Prostate gland (tissue), 2 donors: ENCODE measurements at regions not wholly inside any gene's neighbourhood (a gene's known extent, or its start where the extent isn't known, plus 50 kb on each side); places are given as distances from the start of the nearest gene placed in this dataset.
"Not testable (repeated sequence)": the region's sequence is repeated elsewhere in the genome, so short reads cannot be mapped to it uniquely, and the experiment has no call there.

Experiments
- DNase-seq: peaks from one replicate; pipeline ENCODE4 v3.0.0-alpha.2; 2019; ENCODE audit warnings: low spot score
- H3K27ac ChIP-seq, 2 donors: fragments of 200-600 bp; sonication (generic); 2 replicates each; pipeline ENCODE4 v1.5.1; 2017 to 2019
- H3K27me3 ChIP-seq: fragments of 200-600 bp; sonication (generic); replicated peaks from 2 replicates; pipeline ENCODE4 v1.5.1; 2019; ENCODE audit not compliant: insufficient read depth
- H3K36me3 ChIP-seq, 2 donors: fragments of 200-600 bp; sonication (generic); 1 replicate in 1 of 2; 2 replicates in 1 of 2; pipeline versions ENCODE4 v1.5.1 to v1.8.1; 2017 to 2019
- H3K4me1 ChIP-seq: fragments of 200-600 bp; sonication (generic); replicated peaks from 2 replicates; pipeline ENCODE4 v1.5.1; 2019
- H3K4me3 ChIP-seq, 2 donors: fragments of 200-600 bp; sonication (generic); 2 replicates each; pipeline ENCODE4 v1.5.1; 2017 to 2019
- H3K9me3 ChIP-seq: fragments of 200-600 bp; sonication (generic); 2 replicates; pipeline ENCODE4 v1.5.1; 2017
- CTCF ChIP-seq, 4 experiments: fragments of 200-600 bp in 2 of 4; fragments of 450-650 bp in 2 of 4; sonication (generic) in 2 of 4; IDR thresholded peaks; 1 replicate in 3 of 4; 2 replicates in 1 of 4; pipeline ENCODE4 v1.5.1; 2016 to 2019; ENCODE audit warnings: antibody characterized with exemption in 4 of 4, mild to moderate bottlenecking in 2 of 4, moderate library complexity in 2 of 4
- POLR2A ChIP-seq: fragments of 450-650 bp; IDR thresholded peaks from one replicate; pipeline ENCODE4 v1.6.1; 2016; ENCODE audit warnings: antibody characterized with exemption, mild to moderate bottlenecking
- POLR2AphosphoS5 ChIP-seq: sonication (generic); formaldehyde crosslinking; IDR thresholded peaks from one replicate; pipeline ENCODE4 v1.6.1; 2017; ENCODE audit warnings: antibody characterized with exemption
- WGBS: methylation state at CpG from one replicate; pipeline ENCODE4 v1.1.5; 2018; 5-methylcytosine and 5-hydroxymethylcytosine counted together
- intact Hi-C: fragments of 100-400 bp; cut with DNase I; formaldehyde crosslinking; loops from one replicate; pipeline ENCODE4 v1.14.2; 2022

GRCh38 chr9:13919401-13919800, 394.5 kb downstream of the NFIB start:
- 96% methylated on average over 2 of the region's 2 CpGs for WGBS
- TF ChIP-seq POLR2AphosphoS5 = no peak
- no peak for TF ChIP-seq CTCF (IDR thresholded peaks at IDR 0.05)
- TF ChIP-seq POLR2A = no peak
- DNase-seq = no peak

GRCh38 chr9:13917534-13917933, 396.4 kb downstream of the NFIB start:
- no peak overlapping the region for H3K27ac ChIP-seq
- H3K4me3 ChIP-seq = no peak overlapping the region
- intact Hi-C loops = no loop called here
- DNase-seq = no peak
- no peaks in the 10 kb centered on the region for H3K4me1 ChIP-seq
- TF ChIP-seq POLR2A (no peak), CTCF (IDR thresholded peaks at IDR 0.05) (no peak), POLR2AphosphoS5 (no peak)
- no peaks in the 10 kb centered on the region for H3K27me3 ChIP-seq
- H3K9me3 ChIP-seq = no peaks in the 10 kb centered on the region
- H3K36me3 ChIP-seq = no peaks in the 10 kb centered on the region

More at GRCh38 chr9:13919401-13919800, 394.5 kb downstream of the NFIB start:
- no peak overlapping the region for H3K4me3 ChIP-seq
- H3K36me3 ChIP-seq = no peaks in the 10 kb centered on the region
- intact Hi-C loops = no loop called here
- H3K27ac ChIP-seq = no peak overlapping the region
- H3K9me3 ChIP-seq = no peaks in the 10 kb centered on the region
- H3K4me1 ChIP-seq = no peaks in the 10 kb centered on the region
- H3K27me3 ChIP-seq = no peaks in the 10 kb centered on the region

- intact Hi-C loops = no loop called here
- Histone ChIP-seq H3K4me1 (no peaks in the 10 kb centered on the region), H3K27me3 (no peaks in the 10 kb centered on the region), H3K4me3 (no peak overlapping the region), H3K27ac (no peak overlapping the region), H3K36me3 (no peaks in the 10 kb centered on the region), H3K9me3 (no peaks in the 10 kb centered on the region)
- 89% methylated on average over 4 of the region's 4 CpGs for WGBS
- TF ChIP-seq CTCF (IDR thresholded peaks at IDR 0.05) = no peak
- TF ChIP-seq POLR2A = no peak
- TF ChIP-seq POLR2AphosphoS5 = no peak
- no peak for DNase-seq
Observed at GRCh38 chr9:13915591-13916301, 398.2 kb downstream of the NFIB start.

- no peak overlapping the region for H3K27ac ChIP-seq
- 80% methylated on average over 1 of the region's 1 CpG for WGBS
- TF ChIP-seq POLR2A (no peak), POLR2AphosphoS5 (no peak), CTCF (IDR thresholded peaks at IDR 0.05) (no peak)
- intact Hi-C loops = no loop called here
- H3K36me3 ChIP-seq = no peaks in the 10 kb centered on the region
- H3K4me1 ChIP-seq = no peaks in the 10 kb centered on the region
- H3K27me3 ChIP-seq = no peaks in the 10 kb centered on the region
- no peak for DNase-seq
- no peak overlapping the region for H3K4me3 ChIP-seq
- H3K9me3 ChIP-seq = no peaks in the 10 kb centered on the region
Observed at GRCh38 chr9:13915131-13915530, 398.8 kb downstream of the NFIB start.

GRCh38 chr9:13911473-13911872, 402.5 kb downstream of the NFIB start:
- H3K4me1 ChIP-seq = no peaks in the 10 kb centered on the region
- H3K36me3 ChIP-seq = no peaks in the 10 kb centered on the region
- DNase-seq = no peak
- intact Hi-C loops = no loop called here
- TF ChIP-seq POLR2AphosphoS5 = no peak
- no peak for TF ChIP-seq CTCF (IDR thresholded peaks at IDR 0.05)
- no peak for TF ChIP-seq POLR2A
- H3K4me3 ChIP-seq = no peak overlapping the region
- WGBS = 51% methylated on average over 2 of the region's 2 CpGs
- no peaks in the 10 kb centered on the region for H3K27me3 ChIP-seq
- H3K27ac ChIP-seq = no peak overlapping the region
- H3K9me3 ChIP-seq = no peaks in the 10 kb centered on the region

- WGBS = 98% methylated on average over 3 of the region's 3 CpGs
- DNase-seq, intact Hi-C loops: not testable (repeated sequence)
Observed at GRCh38 chr9:13907842-13908241, 406.1 kb downstream of the NFIB start.

More at GRCh38 chr9:13907842-13908241, 406.1 kb downstream of the NFIB start:
- H3K27me3 ChIP-seq, H3K4me3 ChIP-seq, H3K9me3 ChIP-seq, H3K36me3 ChIP-seq, H3K27ac ChIP-seq, H3K4me1 ChIP-seq: not testable (repeated sequence)
